Colonic mucosa (tissue), 4 donors: ENCODE measurements at regions not wholly inside any gene's neighbourhood (a gene's known extent, or its start where the extent isn't known, plus 50 kb on each side); places are given as distances from the start of the nearest gene placed in this dataset.

ENCODE experiments used
- DNase-seq: peaks from one replicate; pipeline ENCODE4 v3.0.0-alpha.2; 2020
- H3K27ac ChIP-seq: fragments of 200-600 bp; one replicate; pipeline ENCODE4 v1.8.0; 2021
- H3K27me3 ChIP-seq: fragments of 200-600 bp; one replicate; pipeline ENCODE4 v1.8.0; 2021
- H3K36me3 ChIP-seq: fragments of 200-600 bp; one replicate; pipeline ENCODE4 v1.8.0; 2021
- H3K4me1 ChIP-seq: fragments of 200-600 bp; one replicate; pipeline ENCODE4 v1.8.0; 2021; ENCODE audit warnings: mild to moderate bottlenecking
- H3K4me3 ChIP-seq: fragments of 200-600 bp; one replicate; pipeline ENCODE4 v1.8.0; 2021
- H3K9ac ChIP-seq, 2 donors: one replicate each; pipeline ENCODE4 v1.7.0; 2013; ENCODE audit warnings: control low read depth in 2 of 2, low read depth in 2 of 2, low read length in 2 of 2
- H3K9me3 ChIP-seq: fragments of 200-600 bp; one replicate; pipeline ENCODE4 v1.8.0; 2021
- intact Hi-C: fragments of 100-400 bp; cut with DNase I; formaldehyde crosslinking; loops from one replicate; pipeline ENCODE4 v1.14.1; 2022
- TF ChIP-seq, protein P1 (sequence below): fragments of 200-600 bp; IDR thresholded peaks from one replicate; pipeline ENCODE4 v1.8.0; 2022; ENCODE audit warnings: antibody characterized with exemption, mild to moderate bottlenecking
- donor health status: healthy.
- donor health status: DM: no; HTN: no; CAD: no.
- donor health status: DM: no; HTN: no; CAD: no.

GRCh38 chr17:56674401-56674925 lies 81.0 kb downstream of the NOG start:
- no peak for DNase-seq
- no peak overlapping the region for H3K27ac ChIP-seq
- TF ChIP-seq, protein P1, sequence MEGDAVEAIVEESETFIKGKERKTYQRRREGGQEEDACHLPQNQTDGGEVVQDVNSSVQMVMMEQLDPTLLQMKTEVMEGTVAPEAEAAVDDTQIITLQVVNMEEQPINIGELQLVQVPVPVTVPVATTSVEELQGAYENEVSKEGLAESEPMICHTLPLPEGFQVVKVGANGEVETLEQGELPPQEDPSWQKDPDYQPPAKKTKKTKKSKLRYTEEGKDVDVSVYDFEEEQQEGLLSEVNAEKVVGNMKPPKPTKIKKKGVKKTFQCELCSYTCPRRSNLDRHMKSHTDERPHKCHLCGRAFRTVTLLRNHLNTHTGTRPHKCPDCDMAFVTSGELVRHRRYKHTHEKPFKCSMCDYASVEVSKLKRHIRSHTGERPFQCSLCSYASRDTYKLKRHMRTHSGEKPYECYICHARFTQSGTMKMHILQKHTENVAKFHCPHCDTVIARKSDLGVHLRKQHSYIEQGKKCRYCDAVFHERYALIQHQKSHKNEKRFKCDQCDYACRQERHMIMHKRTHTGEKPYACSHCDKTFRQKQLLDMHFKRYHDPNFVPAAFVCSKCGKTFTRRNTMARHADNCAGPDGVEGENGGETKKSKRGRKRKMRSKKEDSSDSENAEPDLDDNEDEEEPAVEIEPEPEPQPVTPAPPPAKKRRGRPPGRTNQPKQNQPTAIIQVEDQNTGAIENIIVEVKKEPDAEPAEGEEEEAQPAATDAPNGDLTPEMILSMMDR = no peak
- no peaks in the 10 kb centered on the region for H3K36me3 ChIP-seq
- no peaks in the 10 kb centered on the region for H3K9me3 ChIP-seq
- intact Hi-C loops = no loop called here
- peaks cover 19% of the 10 kb centered on the region for H3K27me3 ChIP-seq
- no peak overlapping the region for H3K4me3 ChIP-seq
- H3K4me1 ChIP-seq = no peaks in the 10 kb centered on the region
- no peak overlapping the region for H3K9ac ChIP-seq

- H3K36me3 ChIP-seq = no peaks in the 10 kb centered on the region
- no peaks in the 10 kb centered on the region for H3K4me1 ChIP-seq
- peaks cover 19% of the 10 kb centered on the region for H3K27me3 ChIP-seq
- H3K9ac ChIP-seq = no peak overlapping the region
- intact Hi-C loops = no loop called here
- no peak for DNase-seq
- H3K27ac ChIP-seq = no peak overlapping the region
- H3K9me3 ChIP-seq = no peaks in the 10 kb centered on the region
- H3K4me3 ChIP-seq = no peak overlapping the region
- TF ChIP-seq, protein P1 = no peak
Measured at GRCh38 chr17:56675876-56676660, 82.6 kb downstream of the NOG start.

DNA sequence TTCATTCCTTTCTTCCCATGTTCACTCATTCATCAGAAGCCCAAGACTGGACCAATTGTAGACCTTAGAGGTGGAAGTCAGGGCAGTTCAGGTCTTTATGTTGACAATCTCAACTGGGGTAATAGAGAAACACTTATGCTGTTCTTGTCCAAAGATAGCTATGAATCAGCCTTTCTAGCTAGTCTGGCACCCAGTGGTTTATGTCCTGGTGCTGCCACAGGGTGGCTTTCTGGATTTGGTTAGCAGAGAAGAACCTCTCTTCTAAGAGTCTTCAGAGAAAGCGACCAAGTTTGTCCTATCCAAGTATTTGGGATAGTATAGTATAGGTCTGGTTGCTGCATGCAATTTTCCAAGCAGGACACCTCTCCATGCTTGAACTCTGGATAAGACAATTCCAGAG lies 83.3 kb downstream of the NOG start:
- Histone ChIP-seq H3K36me3 (no peaks in the 10 kb centered on the region), H3K27ac (no peak overlapping the region), H3K4me1 (no peaks in the 10 kb centered on the region), H3K27me3 (peaks cover 19% of the 10 kb centered on the region), H3K9me3 (no peaks in the 10 kb centered on the region), H3K9ac (no peak overlapping the region), H3K4me3 (no peak overlapping the region)
- TF ChIP-seq, protein P1 = no peak
- DNase-seq = no peak
- intact Hi-C loops = no loop called here

- peaks cover 19% of the 10 kb centered on the region for H3K27me3 ChIP-seq
- H3K36me3 ChIP-seq = no peaks in the 10 kb centered on the region
- no peak overlapping the region for H3K9ac ChIP-seq
- TF ChIP-seq, protein P1 = no peak
- no peak overlapping the region for H3K27ac ChIP-seq
- H3K4me3 ChIP-seq = no peak overlapping the region
- no peaks in the 10 kb centered on the region for H3K9me3 ChIP-seq
- H3K4me1 ChIP-seq = no peaks in the 10 kb centered on the region
- intact Hi-C loops = no loop called here
- no peak for DNase-seq
Measured at GRCh38 chr17:56678249-56679114, 85.0 kb downstream of the NOG start.

- TF ChIP-seq, protein P1 = peak; percentile 41
- H3K36me3 ChIP-seq = no peaks in the 10 kb centered on the region
- no peak overlapping the region for H3K4me3 ChIP-seq
- H3K27ac ChIP-seq = no peak overlapping the region
- no peak overlapping the region for H3K9ac ChIP-seq
- H3K9me3 ChIP-seq = no peaks in the 10 kb centered on the region
- intact Hi-C loops = no loop called here
- no peak for DNase-seq
- peaks cover 19% of the 10 kb centered on the region for H3K27me3 ChIP-seq
- no peaks in the 10 kb centered on the region for H3K4me1 ChIP-seq
Measured at GRCh38 chr17:56679115-56679776, 85.7 kb downstream of the NOG start.
